ENCODE measurements at regions not wholly inside any gene's neighbourhood (a gene's known extent, or its start where the extent isn't known, plus 50 kb on each side); places are given as distances from the start of the nearest gene placed in this dataset.
"Not testable (repeated sequence)": the region's sequence is repeated elsewhere in the genome, so short reads cannot be mapped to it uniquely, and the experiment has no call there.

GRCh38 chr1:234771642-234772344, 161.8 kb upstream of the IRF2BP2 start:
- intact Hi-C loops (cut with micrococcal nuclease), result loop anchor here (1.0 to 5.0 kb wide), 7 partner anchors 47 to 240 kb away; no protein-coding TSS in a partner anchor

DNA sequence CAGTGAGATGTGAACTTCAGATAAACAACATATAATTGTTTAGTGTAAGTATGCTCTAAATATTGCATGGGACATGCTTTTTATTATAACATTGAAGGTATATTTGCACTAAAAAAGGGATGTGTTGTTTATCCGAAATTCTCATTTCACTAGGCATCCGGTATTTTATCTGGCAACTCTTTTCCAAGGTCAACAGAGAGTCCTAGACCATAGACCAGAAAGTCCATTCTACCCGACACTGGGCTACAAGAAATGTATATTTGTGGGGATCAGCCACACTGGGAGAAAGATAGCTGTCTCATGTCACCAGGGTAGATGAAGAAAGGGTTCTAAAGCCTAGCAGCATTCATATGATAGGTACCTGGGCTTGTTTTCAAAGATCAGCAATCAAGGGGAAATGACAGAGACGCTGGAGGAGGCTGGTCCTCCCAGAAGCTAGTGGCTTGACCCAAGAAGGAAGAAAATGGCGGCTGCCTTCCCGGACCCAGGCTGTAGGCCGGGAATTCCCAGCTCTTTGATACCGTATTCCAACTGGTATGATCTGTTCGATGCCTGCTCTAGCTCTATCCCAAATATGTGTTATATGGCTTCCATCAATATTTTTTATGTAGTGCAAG, 161.1 kb upstream of the IRF2BP2 start:
- intact Hi-C loops (cut with micrococcal nuclease), result loop anchor here (5.0 kb wide), 1 partner anchor 94 kb away; no protein-coding TSS in a partner anchor

- intact Hi-C loops (cut with micrococcal nuclease), result loop anchor here (5.0 kb wide), 1 partner anchor 93 kb away; no protein-coding TSS in a partner anchor
Measured at GRCh38 chr1:234769986-234770795, 160.2 kb upstream of the IRF2BP2 start.

DNA sequence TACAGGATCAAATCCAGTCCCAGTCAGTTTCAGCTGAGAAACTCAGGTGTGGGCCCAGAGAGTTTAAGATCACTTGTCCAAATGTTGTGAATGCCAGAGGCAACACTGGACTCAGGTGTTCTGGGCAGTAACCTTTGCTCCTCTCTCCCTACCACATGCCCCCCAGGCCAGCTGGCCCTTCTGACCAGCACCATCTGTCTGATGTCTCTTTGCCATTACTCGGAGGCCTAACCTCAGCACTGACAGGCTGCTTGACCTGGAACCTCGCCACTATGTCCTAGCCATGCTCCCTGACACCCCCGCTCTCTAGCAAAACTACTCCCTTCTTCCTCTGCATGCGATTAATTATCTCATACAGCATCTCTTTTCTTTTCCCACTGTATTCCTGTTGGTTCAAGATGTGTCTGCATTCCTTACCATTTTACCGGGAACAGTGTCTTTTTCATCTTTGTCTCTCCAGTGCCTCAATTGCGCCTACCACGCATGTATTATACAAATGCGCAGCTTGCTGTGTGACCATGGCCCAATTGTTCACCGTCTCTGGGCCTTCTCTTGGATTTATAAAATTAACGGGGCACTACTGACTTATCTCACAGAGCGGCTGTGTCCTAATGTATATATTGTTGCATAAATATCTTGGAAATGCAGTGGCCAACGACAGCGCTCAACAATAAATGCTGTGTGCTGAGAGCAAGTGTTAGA, 159.5 kb upstream of the IRF2BP2 start:
- intact Hi-C loops (cut with micrococcal nuclease), result no loop called here

DNA sequence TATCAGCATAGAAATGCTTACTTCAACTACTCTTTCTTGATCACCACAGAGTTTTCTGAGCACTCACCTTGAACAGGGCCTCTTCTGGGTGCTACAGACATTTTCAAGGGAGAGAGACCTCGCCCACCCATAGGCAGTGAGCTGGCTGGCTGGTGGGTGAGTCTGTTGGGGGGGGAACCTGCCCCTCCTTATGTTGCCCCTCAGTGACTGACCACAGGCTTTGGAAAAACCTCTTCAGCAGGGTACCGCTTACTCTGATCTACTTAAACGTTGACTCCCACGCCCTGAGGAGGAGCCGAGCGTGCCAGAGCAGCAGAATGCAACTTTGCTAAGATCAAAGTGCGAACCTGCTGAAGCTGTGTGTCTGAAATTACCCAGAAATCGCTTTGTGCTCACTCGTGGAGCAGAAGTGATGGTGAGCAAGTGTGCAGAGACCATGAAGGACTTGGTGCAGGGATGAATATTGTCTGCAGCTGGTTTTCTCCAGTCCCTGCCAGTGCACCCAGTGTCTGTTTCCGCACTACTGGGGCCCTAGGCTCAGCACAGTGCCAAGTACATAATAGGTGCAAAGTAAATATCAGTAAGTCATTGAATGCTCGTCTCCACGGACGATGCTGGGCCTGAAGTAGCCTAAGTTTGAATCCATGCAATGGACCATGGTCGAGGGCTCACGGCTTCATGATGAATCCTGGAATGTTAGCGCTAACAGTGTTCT, 158.7 kb upstream of the IRF2BP2 start:
- intact Hi-C loops (cut with micrococcal nuclease), result loop anchor here (1.0 kb wide), 1 partner anchor 43 kb away; no protein-coding TSS in a partner anchor

- intact Hi-C loops (cut with micrococcal nuclease), result loop anchor here (1.0 kb wide), 1 partner anchor 43 kb away; no protein-coding TSS in a partner anchor
Measured at GRCh38 chr1:234768171-234768568, 158.2 kb upstream of the IRF2BP2 start.

DNA sequence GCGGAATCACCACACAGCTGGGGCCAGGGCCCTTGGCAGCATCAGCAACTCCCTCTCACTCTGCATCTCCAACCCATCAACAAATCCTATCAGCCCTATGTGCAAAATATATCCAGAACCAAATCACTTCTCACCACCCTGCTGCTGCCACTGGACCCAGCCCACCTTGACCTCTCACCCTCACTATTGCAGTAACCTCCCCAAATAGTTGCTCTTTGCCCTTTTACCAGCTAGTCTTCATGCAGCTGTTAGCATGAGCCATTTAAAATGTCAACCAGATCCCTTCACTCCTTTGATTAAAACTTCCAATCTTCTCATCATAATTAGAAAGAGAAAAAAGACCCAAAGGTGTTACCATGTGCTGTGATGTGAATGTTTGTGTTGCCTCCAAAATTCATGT, 155.7 kb upstream of the IRF2BP2 start:
- intact Hi-C loops (cut with micrococcal nuclease), result no loop called here

- intact Hi-C loops (cut with micrococcal nuclease), result no loop called here
Measured at GRCh38 chr1:234765181-234765580, 155.2 kb upstream of the IRF2BP2 start.

GRCh38 chr1:234763910-234764309, 153.9 kb upstream of the IRF2BP2 start:
- intact Hi-C loops (cut with micrococcal nuclease), result no loop called here

- intact Hi-C loops (cut with micrococcal nuclease), result no loop called here
Measured at GRCh38 chr1:234763367-234763766, 153.4 kb upstream of the IRF2BP2 start.

- intact Hi-C loops (cut with micrococcal nuclease), result not testable (repeated sequence)
Measured at GRCh38 chr1:234762127-234762526, 152.1 kb upstream of the IRF2BP2 start.

DNA sequence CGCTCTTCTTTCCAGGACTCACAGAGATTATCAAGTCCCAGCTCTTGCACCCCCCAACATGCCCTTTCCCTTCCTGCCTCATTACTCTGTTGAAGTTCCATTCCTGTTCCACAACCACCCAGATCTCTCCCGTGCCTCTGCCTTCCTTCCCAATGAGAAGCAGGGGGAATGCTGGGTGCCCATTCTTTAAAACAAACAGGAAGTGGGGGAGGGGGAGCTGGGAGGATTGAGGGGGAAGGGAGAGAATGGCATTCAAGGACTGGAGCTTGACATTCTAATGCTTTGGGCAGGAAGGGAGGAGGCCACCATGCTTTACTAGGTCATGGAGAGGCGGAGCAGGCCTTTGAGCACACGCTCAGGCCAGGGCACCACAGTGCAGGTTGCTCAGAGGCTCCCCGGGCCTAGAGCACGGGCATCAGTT, 150.3 kb upstream of the IRF2BP2 start:
- intact Hi-C loops (cut with micrococcal nuclease), result no loop called here

DNA sequence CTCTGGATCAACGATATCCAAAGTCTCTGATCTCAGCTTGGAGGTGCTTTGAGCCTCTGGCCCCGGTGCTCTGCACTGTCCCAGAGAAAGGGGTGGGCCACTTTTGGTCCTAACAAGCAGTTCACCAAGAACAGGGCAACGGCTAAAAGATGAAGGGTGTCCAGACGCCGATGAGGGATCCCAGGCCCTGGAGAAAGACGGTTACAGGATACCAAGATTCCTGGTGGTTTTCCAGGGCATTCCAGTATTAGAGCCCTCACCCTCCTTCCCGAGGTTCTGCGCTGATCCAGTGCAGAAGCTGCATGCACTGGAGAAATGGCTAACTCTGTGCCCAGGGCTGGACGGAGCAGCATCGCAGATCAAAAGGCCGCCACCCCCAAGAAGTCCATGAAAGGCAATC, 149.9 kb upstream of the IRF2BP2 start:
- intact Hi-C loops (cut with micrococcal nuclease), result loop anchor here (2.0 kb wide), 1 partner anchor 35 kb away; no protein-coding TSS in a partner anchor

DNA sequence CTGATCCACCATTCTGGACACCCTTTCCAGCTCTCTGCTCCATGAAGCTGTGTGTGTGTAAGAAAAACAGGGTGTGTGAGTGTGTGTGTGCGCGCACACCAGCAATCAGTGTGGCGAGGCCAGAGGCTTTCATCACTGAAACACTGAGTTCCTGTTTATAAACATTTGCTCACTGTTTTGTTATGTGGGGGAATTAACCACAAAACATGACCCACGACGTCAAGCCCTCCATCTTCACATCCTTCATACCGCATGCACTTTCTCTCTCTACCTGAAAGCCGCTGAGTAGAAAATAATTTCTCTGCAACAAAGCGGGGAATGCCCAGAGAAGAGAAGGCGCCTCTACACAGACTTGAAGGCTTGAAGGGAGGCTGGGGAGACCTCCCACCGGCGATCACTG, 148.9 kb upstream of the IRF2BP2 start:
- intact Hi-C loops (cut with micrococcal nuclease), result loop anchor here (2.0 kb wide), 1 partner anchor 34 kb away; no protein-coding TSS in a partner anchor

GRCh38 chr1:234756857-234757256, 146.9 kb upstream of the IRF2BP2 start:
- intact Hi-C loops (cut with micrococcal nuclease), result no loop called here

- intact Hi-C loops (cut with micrococcal nuclease), result no loop called here
Measured at GRCh38 chr1:234756066-234756774, 146.2 kb upstream of the IRF2BP2 start.

DNA sequence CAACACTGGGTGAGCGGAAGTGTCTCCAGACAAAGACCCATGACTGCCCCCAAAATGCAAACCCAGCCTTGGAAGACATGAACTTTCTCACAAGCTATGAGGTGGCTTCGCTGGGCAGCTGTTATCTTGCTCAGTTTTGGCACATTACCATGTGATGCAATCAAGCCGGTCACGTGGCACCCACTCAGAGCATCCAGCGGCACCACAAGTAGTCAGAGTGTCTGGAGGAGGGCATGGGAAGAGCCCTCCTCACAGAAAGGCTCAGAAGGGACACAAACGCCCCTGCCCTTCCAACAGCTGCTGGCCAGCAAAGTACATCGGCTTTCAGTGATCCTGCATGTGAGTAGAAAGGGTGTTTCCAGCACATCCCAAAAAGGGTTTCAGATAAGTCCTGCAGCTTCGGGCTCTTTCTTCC, 145.5 kb upstream of the IRF2BP2 start:
- intact Hi-C loops (cut with micrococcal nuclease), result no loop called here

- intact Hi-C loops (cut with micrococcal nuclease), result no loop called here
Measured at GRCh38 chr1:234753979-234754378, 144.0 kb upstream of the IRF2BP2 start.

DNA sequence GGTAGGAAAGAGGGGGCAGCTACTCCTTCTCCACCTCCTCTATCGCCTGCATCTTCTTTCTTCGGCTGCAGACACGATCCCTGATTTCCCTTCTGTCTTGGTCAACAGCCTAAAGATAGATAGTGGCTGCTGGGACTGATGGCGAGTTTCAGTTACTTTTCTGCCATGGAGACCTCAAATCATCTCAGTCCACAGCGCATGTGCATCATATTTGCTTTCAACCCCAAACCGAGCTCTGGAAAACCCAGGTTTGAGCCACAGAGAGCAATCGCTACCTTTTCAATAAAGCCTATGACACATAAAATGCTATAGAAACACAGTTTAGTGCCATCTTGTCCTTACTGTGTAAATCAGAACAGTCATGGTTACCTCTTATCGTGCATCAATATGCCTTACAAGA, 142.9 kb upstream of the IRF2BP2 start:
- intact Hi-C loops (cut with micrococcal nuclease), result no loop called here

GRCh38 chr1:234751678-234752077, 141.7 kb upstream of the IRF2BP2 start:
- intact Hi-C loops (cut with micrococcal nuclease), result no loop called here
